ENCODE measurements at regions not wholly inside any gene's neighbourhood (a gene's known extent, or its start where the extent isn't known, plus 50 kb on each side); places are given as distances from the start of the nearest gene placed in this dataset.

- no peak for TF ChIP-seq CTCF (IDR thresholded peaks at IDR 0.05; ENCODE audit: insufficient read depth, low read depth, low read length)
- TF ChIP-seq EZH2 (IDR thresholded peaks at IDR 0.05; ENCODE audit: insufficient read depth, low read length), result no peak
Measured at GRCh38 chr13:73365681-73366080, 306.9 kb downstream of the KLF5 start.
